GM23338 (cell line): ENCODE measurements at regions not wholly inside any gene's neighbourhood (a gene's known extent, or its start where the extent isn't known, plus 50 kb on each side); places are given as distances from the start of the nearest gene placed in this dataset.
A peak's percentile ranks its signal among the peaks of the same experiment; 100 is the strongest.

Experiments used
- ATAC-seq: fragments of 200-7000 bp; cut with Tn5 transposase; 3 replicates; pipeline ENCODE4 v1.9.1; 2020
- DNase-seq: peaks from one replicate; pipeline ENCODE4 v3.0.0-alpha.2; 2015; ENCODE audit warnings: low spot score
- H2AFZ ChIP-seq: fragments of 200-600 bp; sonication (generic); 2 replicates; pipeline ENCODE4 v1.8.0; 2016; ENCODE audit warnings: antibody characterized with exemption, mild to moderate bottlenecking, moderate library complexity
- H3F3A ChIP-seq: fragments of 200-600 bp; sonication (generic); replicated peaks from 2 replicates; pipeline ENCODE4 v1.8.0; 2017; ENCODE audit warnings: antibody characterized with exemption, mixed run types, low read depth
- H3K27ac ChIP-seq: fragments of 200-600 bp; sonication (generic); 2 replicates; pipeline ENCODE4 v1.6.1; 2016; ENCODE audit warnings: low read depth
- H3K27me3 ChIP-seq: fragments of 200-600 bp; sonication (generic); 2 replicates; pipeline ENCODE4 v1.8.0; 2016; ENCODE audit warnings: mild to moderate bottlenecking, mixed run types, moderate library complexity; ENCODE audit not compliant: insufficient read depth
- H3K36me3 ChIP-seq: fragments of 200-600 bp; sonication (generic); 2 replicates; pipeline ENCODE4 v1.8.0; 2016; ENCODE audit warnings: mild to moderate bottlenecking; ENCODE audit not compliant: insufficient read depth
- H3K4me1 ChIP-seq: fragments of 200-600 bp; sonication (generic); 2 replicates; pipeline ENCODE4 v1.8.0; 2016; ENCODE audit warnings: mild to moderate bottlenecking, moderate library complexity; ENCODE audit not compliant: insufficient read depth
- H3K4me2 ChIP-seq: fragments of 200-600 bp; sonication (generic); 2 replicates; pipeline ENCODE4 v1.7.1; 2017; ENCODE audit warnings: mixed run types
- H3K4me3 ChIP-seq: fragments of 200-600 bp; sonication (generic); 2 replicates; pipeline ENCODE4 v1.6.1; 2016; ENCODE audit warnings: mixed run types
- H3K79me2 ChIP-seq: fragments of 200-600 bp; sonication (generic); replicated peaks from 2 replicates; pipeline ENCODE4 v1.8.0; 2017; ENCODE audit warnings: mild to moderate bottlenecking; ENCODE audit not compliant: insufficient read depth
- H3K9me2 ChIP-seq: fragments of 200-600 bp; sonication (generic); 2 replicates; pipeline ENCODE4 v1.8.0; 2017; ENCODE audit not compliant: insufficient read depth
- H4K20me1 ChIP-seq: fragments of 200-600 bp; sonication (generic); replicated peaks from 2 replicates; pipeline ENCODE4 v1.8.0; 2017; ENCODE audit warnings: mild to moderate bottlenecking; ENCODE audit not compliant: insufficient read depth
- H3K27ac Mint-ChIP-seq: 2 replicates; pipeline ENCODE4 v1.8.0; 2020; ENCODE audit warnings: inconsistent platforms, mild to moderate bottlenecking, moderate library complexity, mixed read lengths
- H3K27me3 Mint-ChIP-seq: 3 replicates; pipeline ENCODE4 v1.8.0; 2022; ENCODE audit warnings: low read depth, mild to moderate bottlenecking, moderate library complexity, mixed read lengths, inconsistent platforms; ENCODE audit not compliant: insufficient read depth, poor library complexity
- H3K36me3 Mint-ChIP-seq: 3 replicates; pipeline ENCODE4 v1.8.0; 2021; ENCODE audit warnings: low read depth, mild to moderate bottlenecking, inconsistent platforms, moderate library complexity, mixed read lengths
- H3K4me1 Mint-ChIP-seq: 3 replicates; pipeline ENCODE4 v1.8.0; 2020; ENCODE audit warnings: mild to moderate bottlenecking, inconsistent platforms, mixed read lengths
- H3K4me3 Mint-ChIP-seq: 3 replicates; pipeline ENCODE4 v1.8.0; 2021; ENCODE audit warnings: moderate library complexity, mild to moderate bottlenecking, inconsistent platforms, mixed read lengths
- H3K9me3 Mint-ChIP-seq: 3 replicates; pipeline ENCODE4 v1.8.0; 2020; ENCODE audit warnings: moderate library complexity, mild to moderate bottlenecking, inconsistent platforms, mixed read lengths
- CREB1 ChIP-seq: fragments of 250-450 bp; sonication (Bioruptor Pico); IDR thresholded peaks from 2 replicates; pipeline ENCODE4 v1.5.0; 2020; ENCODE audit warnings: low read depth, mild to moderate bottlenecking, moderate library complexity
- CTCF ChIP-seq, 2 experiments: fragments of 200-600 bp in 1 of 2; sonication (generic) in 1 of 2; conservative IDR thresholded peaks; 2 replicates each; pipeline versions ENCODE4 v1.5.1 to v1.6.1; 2016 to 2017; ENCODE audit warnings: antibody characterized with exemption in 2 of 2, low read depth in 2 of 2, mild to moderate bottlenecking in 2 of 2, moderate library complexity in 1 of 2
- ETS1 ChIP-seq: IDR thresholded peaks from 2 replicates; pipeline ENCODE4 v1.6.1; 2016; ENCODE audit warnings: antibody characterized with exemption
- EZH2 ChIP-seq: fragments of 200-600 bp; sonication (generic); IDR thresholded peaks from one replicate; pipeline ENCODE4 v1.8.0; 2017; ENCODE audit warnings: antibody characterized with exemption, mild to moderate bottlenecking, low read depth; ENCODE audit not compliant: unreplicated experiment
- JUNB ChIP-seq: IDR thresholded peaks from one replicate; pipeline ENCODE4 v1.6.1; 2016; ENCODE audit warnings: antibody characterized with exemption; ENCODE audit not compliant: unreplicated experiment
- POLR2AphosphoS5 ChIP-seq: IDR thresholded peaks from 2 replicates; pipeline ENCODE4 v1.6.1; 2016; ENCODE audit warnings: antibody characterized with exemption, low read depth
- REST ChIP-seq: IDR thresholded peaks from one replicate; pipeline ENCODE4 v1.6.1; 2018; ENCODE audit warnings: antibody characterized with exemption; ENCODE audit not compliant: unreplicated experiment
- STAT1 ChIP-seq: IDR thresholded peaks from one replicate; pipeline ENCODE4 v1.6.1; 2016; ENCODE audit warnings: antibody characterized with exemption; ENCODE audit not compliant: unreplicated experiment
- ZNF114 ChIP-seq: fragments of 250-450 bp; sonication (Bioruptor Pico); IDR thresholded peaks from 2 replicates; pipeline ENCODE4 v1.5.0; 2020; ENCODE audit warnings: mild to moderate bottlenecking, moderate library complexity
- ZNF462 ChIP-seq: fragments of 250-450 bp; sonication (Bioruptor Pico); IDR thresholded peaks from 2 replicates; pipeline ENCODE4 v1.5.0; 2020; ENCODE audit warnings: mild to moderate bottlenecking, moderate library complexity

- TF ChIP-seq CTCF (conservative IDR thresholded peaks at IDR 0.05; ENCODE audit: low read depth in 2 of 2) (no peak), CREB1 (no peak), STAT1 (no peak)
Observed at GRCh38 chr10:56240471-56240870, 120.6 kb downstream of the ZWINT start (continued).

GRCh38 chr10:56231436-56231835 lies 129.6 kb downstream of the ZWINT start:
- DNase-seq, result peak; percentile 9
- H2AFZ ChIP-seq, result no peak overlapping the region
- no peak overlapping the region for H3K4me3 ChIP-seq
- H3K27ac ChIP-seq, result no peak overlapping the region
- no peaks in the 10 kb centered on the region for H3F3A ChIP-seq
- H4K20me1 ChIP-seq, result no peaks in the 10 kb centered on the region
- ATAC-seq, result no peak
- H3K4me1 ChIP-seq, result no peaks in the 10 kb centered on the region
- no peak overlapping the region for H3K4me3 Mint-ChIP-seq
- H3K36me3 ChIP-seq, result no peaks in the 10 kb centered on the region
- no peaks in the 10 kb centered on the region for H3K9me2 ChIP-seq
- no peaks in the 10 kb centered on the region for H3K36me3 Mint-ChIP-seq
- H3K27me3 Mint-ChIP-seq, result no peaks in the 10 kb centered on the region
- no peak overlapping the region for H3K27ac Mint-ChIP-seq
- H3K4me2 ChIP-seq, result no peak overlapping the region
- no peaks in the 10 kb centered on the region for H3K27me3 ChIP-seq
- no peaks in the 10 kb centered on the region for H3K4me1 Mint-ChIP-seq
- no peaks in the 10 kb centered on the region for H3K9me3 Mint-ChIP-seq
- no peaks in the 10 kb centered on the region for H3K79me2 ChIP-seq
- no peak for TF ChIP-seq CREB1
- no peak for TF ChIP-seq ETS1
- no peak for TF ChIP-seq ZNF114
- TF ChIP-seq POLR2AphosphoS5, result no peak
- no peak for TF ChIP-seq STAT1
- no peak for TF ChIP-seq ZNF462 (CRISPR knock-in tag)
- no peak for TF ChIP-seq EZH2
- no peak for TF ChIP-seq REST
- TF ChIP-seq CTCF (conservative IDR thresholded peaks at IDR 0.05; ENCODE audit: low read depth in 2 of 2), result no peak
- TF ChIP-seq JUNB, result no peak
